ENCODE measurements at regions not wholly inside any gene's neighbourhood (a gene's known extent, or its start where the extent isn't known, plus 50 kb on each side); places are given as distances from the start of the nearest gene placed in this dataset.

DNA sequence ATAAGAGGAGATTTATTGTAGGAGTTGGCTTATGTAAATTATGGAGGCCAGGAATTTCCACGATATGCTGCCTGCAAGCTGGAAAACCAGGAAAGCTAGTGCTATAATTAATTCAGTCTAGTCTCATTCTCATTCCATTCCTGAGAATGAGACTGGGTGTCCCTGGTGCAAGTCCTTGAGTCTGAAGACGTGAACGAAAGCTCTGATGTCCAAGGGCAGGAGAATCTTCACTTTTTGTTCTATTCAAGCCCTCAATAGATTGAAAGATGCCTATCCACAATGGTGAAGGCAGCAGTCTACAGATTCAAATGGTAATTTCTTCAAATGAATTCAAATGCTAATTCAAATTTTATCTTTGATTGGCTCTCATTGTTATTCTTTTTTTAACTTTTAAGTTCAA is 851.1 kb upstream of the MGAT4C start:
- H3K36me3 ChIP-seq (ENCODE audit: control insufficient read depth, insufficient read depth, low read length) = no peaks in the 10 kb centered on the region
- no peak for DNase-seq (ENCODE audit: extremely low read depth, insufficient read length)
- H3K4me3 ChIP-seq (replicated peaks; ENCODE audit: low read depth, low read length) = no peak overlapping the region
- no peaks in the 10 kb centered on the region for H3K27me3 ChIP-seq (replicated peaks; ENCODE audit: control insufficient read depth, insufficient read depth, low read length)
- TF ChIP-seq, protein P1, sequence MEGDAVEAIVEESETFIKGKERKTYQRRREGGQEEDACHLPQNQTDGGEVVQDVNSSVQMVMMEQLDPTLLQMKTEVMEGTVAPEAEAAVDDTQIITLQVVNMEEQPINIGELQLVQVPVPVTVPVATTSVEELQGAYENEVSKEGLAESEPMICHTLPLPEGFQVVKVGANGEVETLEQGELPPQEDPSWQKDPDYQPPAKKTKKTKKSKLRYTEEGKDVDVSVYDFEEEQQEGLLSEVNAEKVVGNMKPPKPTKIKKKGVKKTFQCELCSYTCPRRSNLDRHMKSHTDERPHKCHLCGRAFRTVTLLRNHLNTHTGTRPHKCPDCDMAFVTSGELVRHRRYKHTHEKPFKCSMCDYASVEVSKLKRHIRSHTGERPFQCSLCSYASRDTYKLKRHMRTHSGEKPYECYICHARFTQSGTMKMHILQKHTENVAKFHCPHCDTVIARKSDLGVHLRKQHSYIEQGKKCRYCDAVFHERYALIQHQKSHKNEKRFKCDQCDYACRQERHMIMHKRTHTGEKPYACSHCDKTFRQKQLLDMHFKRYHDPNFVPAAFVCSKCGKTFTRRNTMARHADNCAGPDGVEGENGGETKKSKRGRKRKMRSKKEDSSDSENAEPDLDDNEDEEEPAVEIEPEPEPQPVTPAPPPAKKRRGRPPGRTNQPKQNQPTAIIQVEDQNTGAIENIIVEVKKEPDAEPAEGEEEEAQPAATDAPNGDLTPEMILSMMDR (IDR thresholded peaks at IDR 0.05; ENCODE audit: insufficient read depth, low read length, poor library complexity, severe bottlenecking) = no peak

DNA sequence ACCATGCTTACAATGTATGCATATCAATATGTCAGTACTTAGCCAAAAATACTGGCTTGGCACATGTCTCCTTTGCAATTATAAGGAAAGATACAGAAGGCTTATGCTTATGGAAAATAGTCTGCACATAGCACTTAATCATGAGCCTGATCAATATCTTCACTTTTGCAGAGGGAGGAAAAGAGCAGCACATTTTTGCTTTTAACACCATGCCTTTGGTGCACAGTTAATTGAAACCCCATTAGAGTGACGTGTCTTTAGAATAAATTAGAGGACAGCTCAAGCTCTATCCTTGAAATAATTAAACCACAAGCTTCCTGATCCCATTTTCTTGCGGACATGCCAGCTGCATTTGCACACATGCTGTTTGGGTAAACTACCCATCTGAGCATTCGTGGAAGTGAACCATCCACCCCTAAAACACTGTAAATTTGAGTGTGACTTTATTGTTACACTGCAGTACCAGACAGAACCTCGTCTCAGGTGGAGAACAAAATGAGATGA is 839.9 kb upstream of the MGAT4C start:
- DNase-seq (ENCODE audit: extremely low read depth, insufficient read length) = no peak
- no peaks in the 10 kb centered on the region for H3K36me3 ChIP-seq (ENCODE audit: control insufficient read depth, insufficient read depth, low read length)
- TF ChIP-seq, protein P1 (IDR thresholded peaks at IDR 0.05; ENCODE audit: insufficient read depth, low read length, poor library complexity, severe bottlenecking) = no peak
- H3K27me3 ChIP-seq (replicated peaks; ENCODE audit: control insufficient read depth, insufficient read depth, low read length) = no peaks in the 10 kb centered on the region
- H3K4me3 ChIP-seq (replicated peaks; ENCODE audit: low read depth, low read length) = no peak overlapping the region

DNA sequence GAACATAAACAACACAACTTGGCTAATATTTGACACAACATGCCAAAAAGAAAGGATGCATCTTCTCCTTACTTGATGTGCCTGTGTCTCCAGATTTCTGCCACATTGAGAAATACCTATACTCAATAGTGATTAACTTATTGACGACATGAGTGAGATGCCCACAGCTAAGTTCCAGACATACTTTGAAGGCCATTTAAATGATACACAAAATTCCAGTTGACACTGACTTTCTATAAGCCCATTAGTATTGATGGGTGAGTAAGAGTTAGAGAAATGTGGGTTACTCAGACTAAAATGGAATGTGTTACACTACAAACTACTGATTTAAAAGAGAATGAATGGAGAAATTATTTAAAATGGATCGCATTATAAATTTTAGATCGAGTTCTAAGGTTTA is 838.2 kb upstream of the MGAT4C start:
- DNase-seq (ENCODE audit: extremely low read depth, insufficient read length) = no peak
- no peaks in the 10 kb centered on the region for H3K36me3 ChIP-seq (ENCODE audit: control insufficient read depth, insufficient read depth, low read length)
- TF ChIP-seq, protein P1 (IDR thresholded peaks at IDR 0.05; ENCODE audit: insufficient read depth, low read length, poor library complexity, severe bottlenecking) = no peak

DNA sequence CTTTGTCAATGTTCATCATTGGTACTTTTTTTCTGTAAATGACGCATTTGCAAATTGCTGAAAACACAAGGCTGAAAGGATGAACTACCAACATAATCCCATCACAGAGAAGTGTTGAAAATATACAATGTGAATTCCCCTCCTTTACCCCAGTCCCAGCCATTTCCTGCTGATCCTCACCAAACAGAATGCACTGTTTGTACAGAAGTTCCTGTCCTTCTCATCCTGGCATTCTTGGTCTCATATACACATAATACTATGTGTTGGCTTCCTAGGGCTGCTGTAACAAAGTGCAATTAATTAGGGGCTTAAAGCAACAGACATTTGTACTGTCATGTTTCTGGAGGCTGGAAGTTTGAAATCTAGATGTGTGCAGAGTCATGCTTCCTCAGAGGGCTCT is 836.2 kb upstream of the MGAT4C start:
- DNase-seq (ENCODE audit: extremely low read depth, insufficient read length) = no peak
- H3K36me3 ChIP-seq (ENCODE audit: control insufficient read depth, insufficient read depth, low read length) = no peaks in the 10 kb centered on the region

More for the DNA sequence above, 838.2 kb upstream of the MGAT4C start:
- Histone ChIP-seq H3K4me3 (replicated peaks; ENCODE audit: low read depth, low read length) (no peak overlapping the region), H3K27me3 (replicated peaks; ENCODE audit: control insufficient read depth, insufficient read depth, low read length) (no peaks in the 10 kb centered on the region)

DNA sequence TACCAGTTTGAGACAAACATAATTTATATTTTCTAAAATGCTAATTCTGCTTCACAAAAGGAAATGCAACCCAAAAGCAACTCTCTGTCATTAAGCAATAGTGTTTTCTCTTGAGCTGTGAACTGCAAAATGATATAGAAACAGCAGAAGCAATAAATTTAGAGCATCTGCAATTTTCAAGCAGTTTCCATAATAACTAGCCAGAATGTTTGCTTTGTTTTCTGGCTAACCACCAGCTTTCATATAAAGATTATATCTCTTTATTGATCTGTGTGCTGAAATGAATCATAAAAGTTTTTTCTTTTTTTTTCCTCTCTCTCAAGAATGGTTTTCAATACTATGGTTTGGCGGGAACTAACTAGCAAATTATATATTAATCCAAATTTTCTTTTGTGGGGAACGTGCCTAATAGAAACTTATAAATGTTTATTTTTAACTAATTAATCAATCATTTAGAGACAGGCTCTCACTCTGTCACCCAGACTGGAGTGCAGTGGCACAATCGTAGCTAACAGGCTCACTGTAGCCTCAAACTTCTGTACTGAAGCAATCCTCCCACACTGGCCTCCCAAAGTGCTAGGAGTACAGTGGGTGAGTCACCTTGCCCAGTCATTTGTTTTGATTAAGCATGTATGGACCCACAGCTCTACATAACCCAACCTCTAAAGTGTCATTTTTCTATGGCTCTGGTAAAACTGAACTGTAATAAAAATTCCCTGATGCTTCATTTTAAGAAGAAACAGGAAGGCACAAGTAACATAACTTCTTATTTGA is 830.1 kb upstream of the MGAT4C start:
- TF ChIP-seq, protein P1 (IDR thresholded peaks at IDR 0.05; ENCODE audit: insufficient read depth, low read length, poor library complexity, severe bottlenecking) = no peak
- Histone ChIP-seq H3K27me3 (replicated peaks; ENCODE audit: control insufficient read depth, insufficient read depth, low read length) (no peaks in the 10 kb centered on the region), H3K36me3 (ENCODE audit: control insufficient read depth, insufficient read depth, low read length) (no peaks in the 10 kb centered on the region), H3K4me3 (replicated peaks; ENCODE audit: low read depth, low read length) (no peak overlapping the region)
- no peak for DNase-seq (ENCODE audit: extremely low read depth, insufficient read length)

More for the DNA sequence above, 836.2 kb upstream of the MGAT4C start:
- no peak overlapping the region for H3K4me3 ChIP-seq (replicated peaks; ENCODE audit: low read depth, low read length)
- TF ChIP-seq, protein P1 (IDR thresholded peaks at IDR 0.05; ENCODE audit: insufficient read depth, low read length, poor library complexity, severe bottlenecking) = no peak
- no peaks in the 10 kb centered on the region for H3K27me3 ChIP-seq (replicated peaks; ENCODE audit: control insufficient read depth, insufficient read depth, low read length)
